ENCODE measurements at regions not wholly inside any gene's neighbourhood (a gene's known extent, or its start where the extent isn't known, plus 50 kb on each side); places are given as distances from the start of the nearest gene placed in this dataset.

GRCh38 chr11:110786226-110786902 lies 74.1 kb upstream of the ARHGAP20 start:
- no peak for DNase-seq (ENCODE audit: low spot score)

- no peak for DNase-seq (ENCODE audit: low spot score)
These were observed 73.2 kb upstream of the ARHGAP20 start for GRCh38 chr11:110785398-110785797.

- no peak for DNase-seq (ENCODE audit: low spot score)
These were observed 70.4 kb upstream of the ARHGAP20 start for GRCh38 chr11:110782616-110783015.

DNA sequence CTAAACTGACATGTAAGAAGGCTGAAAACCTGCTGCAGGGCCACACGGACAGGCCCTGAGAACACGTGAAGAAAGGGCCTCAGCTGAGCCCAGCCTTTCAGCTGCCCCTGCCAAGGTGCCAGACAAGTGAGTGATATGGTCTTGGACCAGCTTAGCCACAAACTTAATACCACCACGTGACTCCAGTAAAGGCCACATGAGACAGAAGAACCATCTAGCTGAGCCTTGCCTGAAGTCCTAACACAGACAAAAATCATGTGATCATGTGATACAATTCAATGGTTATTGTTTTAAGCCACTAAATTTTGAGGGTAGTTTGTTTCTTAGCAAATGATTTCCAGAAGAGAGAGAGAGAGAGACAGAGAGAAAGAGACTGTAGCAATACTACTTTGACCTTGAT lies 66.9 kb upstream of the ARHGAP20 start:
- DNase-seq (ENCODE audit: low spot score), result no peak

- DNase-seq (ENCODE audit: low spot score), result no peak
These were observed 66.1 kb upstream of the ARHGAP20 start for GRCh38 chr11:110778343-110778742.

DNA sequence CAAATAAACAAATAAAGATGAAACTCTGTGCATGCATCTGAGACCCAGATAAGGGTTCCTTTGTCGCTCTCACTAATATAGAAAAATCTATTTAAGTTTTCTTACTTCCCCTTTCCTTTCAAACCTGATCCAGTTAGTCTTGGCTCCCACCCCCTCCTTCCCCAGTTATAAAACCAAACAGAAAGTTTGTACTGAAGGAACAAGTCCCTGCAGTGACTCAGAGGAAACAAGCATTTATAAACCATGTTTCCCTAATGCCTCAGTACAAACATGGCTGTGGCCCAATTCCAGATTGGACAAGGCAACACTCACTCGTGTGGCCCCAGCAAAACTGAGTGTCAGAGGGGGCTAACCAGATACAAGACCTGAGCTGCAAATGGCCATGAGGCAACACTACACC lies 65.5 kb upstream of the ARHGAP20 start:
- DNase-seq (ENCODE audit: low spot score), result peak; percentile 39

DNA sequence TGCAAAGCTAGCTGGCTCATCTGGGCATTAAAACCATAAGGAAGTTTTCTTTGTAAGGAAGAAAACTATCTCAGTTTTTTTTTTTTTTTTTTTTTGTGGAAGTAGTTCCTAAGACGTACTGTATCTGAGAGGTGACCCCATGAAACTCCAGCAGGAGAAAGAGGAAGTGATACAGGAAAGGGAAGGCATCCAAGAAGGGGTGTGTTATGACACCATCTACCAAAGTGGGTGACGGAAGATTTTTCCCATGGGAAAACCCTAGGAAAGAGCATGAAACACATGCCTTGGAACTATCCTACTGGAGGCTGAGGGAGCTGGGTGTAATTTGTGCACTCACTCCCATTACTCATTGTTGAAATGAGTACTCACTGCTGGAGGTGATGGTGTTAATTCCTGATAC lies 63.8 kb upstream of the ARHGAP20 start:
- DNase-seq (ENCODE audit: low spot score), result no peak

DNA sequence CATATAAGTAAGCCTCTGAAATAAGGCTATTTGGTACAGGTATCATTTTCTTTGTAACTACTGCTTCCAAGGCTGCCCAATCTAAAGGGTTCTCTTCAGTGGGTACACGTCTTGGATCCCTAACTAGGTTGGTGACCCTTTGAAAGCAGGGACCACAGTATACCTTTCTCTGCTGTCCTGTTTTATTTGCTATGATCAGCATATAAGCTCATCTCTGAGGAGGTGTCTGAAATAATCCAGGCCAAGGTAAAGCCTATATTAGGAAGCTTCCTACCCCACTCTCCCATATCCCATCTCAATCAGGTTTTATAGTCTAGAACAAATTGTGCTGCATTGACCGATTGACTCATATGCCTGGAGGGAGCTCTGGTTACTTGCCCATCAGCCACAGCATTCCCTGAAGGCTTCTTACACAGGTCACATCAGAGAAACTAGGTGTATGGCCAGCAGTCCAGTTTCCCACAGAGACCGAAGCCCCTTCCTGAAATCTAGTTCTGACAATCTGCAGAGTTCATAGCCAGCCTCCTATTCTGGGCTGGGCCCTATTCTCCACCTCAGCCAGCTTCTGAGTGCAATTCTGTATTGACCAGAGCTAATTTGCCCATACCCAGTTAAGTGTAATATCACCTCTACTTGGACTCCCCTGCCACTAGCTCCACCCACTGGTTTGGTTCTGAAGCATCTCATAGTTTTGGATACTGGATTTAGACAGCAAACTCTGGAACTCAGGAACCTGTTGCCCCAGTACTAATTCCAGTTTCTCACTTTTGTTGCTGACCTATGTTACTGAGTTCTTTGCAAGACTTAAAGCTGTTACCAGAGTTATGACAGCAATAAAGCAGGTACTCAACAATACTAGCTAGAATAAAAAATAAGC lies 62.1 kb upstream of the ARHGAP20 start:
- no peak for DNase-seq (ENCODE audit: low spot score)

- DNase-seq (ENCODE audit: low spot score), result no peak
These were observed 61.2 kb upstream of the ARHGAP20 start for GRCh38 chr11:110773442-110773841.

GRCh38 chr11:110772863-110773262 lies 60.6 kb upstream of the ARHGAP20 start:
- no peak for DNase-seq (ENCODE audit: low spot score)

DNA sequence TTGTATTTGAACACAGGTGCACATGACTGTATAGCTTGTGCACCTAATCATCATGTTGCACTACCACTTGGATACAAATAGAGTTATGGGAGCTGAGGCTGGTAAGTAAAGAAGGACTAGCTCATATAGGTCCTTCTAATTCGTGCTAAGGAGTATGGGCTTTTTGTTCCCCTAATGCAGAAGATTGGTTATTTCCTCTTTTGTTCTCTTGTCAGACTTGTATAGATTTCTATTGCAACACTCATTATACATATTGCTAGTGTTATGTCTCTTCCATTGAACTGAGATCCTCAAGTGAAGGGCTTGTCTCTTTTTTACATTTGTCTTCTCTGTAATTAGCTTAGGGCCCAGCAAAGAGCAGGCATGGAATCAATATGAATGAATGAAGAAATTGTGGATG lies 54.1 kb upstream of the ARHGAP20 start:
- no peak for DNase-seq (ENCODE audit: low spot score)

- DNase-seq (ENCODE audit: low spot score), result no peak
These were observed 52.2 kb upstream of the ARHGAP20 start for GRCh38 chr11:110764485-110764884.

- DNase-seq (ENCODE audit: low spot score), result peak; percentile 55
These were observed 51.2 kb upstream of the ARHGAP20 start for GRCh38 chr11:110763249-110764011.

GRCh38 chr11:110762590-110762989 lies 50.4 kb upstream of the ARHGAP20 start:
- peak; percentile 27 for DNase-seq (ENCODE audit: low spot score)

All from AG20443 (cell line).